Astrocyte (in vitro differentiated cells and primary cell): ENCODE measurements at regions not wholly inside any gene's neighbourhood (a gene's known extent, or its start where the extent isn't known, plus 50 kb on each side); places are given as distances from the start of the nearest gene placed in this dataset.

Experiments
- DNase-seq: peaks from one replicate; pipeline ENCODE4 v3.0.0-alpha.2; 2010; ENCODE audit warnings: low read depth
- FAIRE-seq: peaks from 2 replicates; lab custom pipeline; 2011; peaks lifted over from hg19 to GRCh38; lab: Jason Lieb, UNC
- H2AFZ ChIP-seq: 2 replicates; pipeline ENCODE4 v1.6.0; 2012; ENCODE audit warnings: low read depth, low read length, inconsistent platforms
- H3K27ac ChIP-seq: 2 replicates; pipeline ENCODE4 v1.5.1; 2011; ENCODE audit warnings: low read depth, low read length, inconsistent platforms
- H3K27me3 ChIP-seq: 2 replicates; pipeline ENCODE4 v1.6.0; 2011; ENCODE audit warnings: low read length, inconsistent platforms; ENCODE audit not compliant: insufficient read depth
- H3K36me3 ChIP-seq: 2 replicates; pipeline ENCODE4 v1.5.1; 2011; ENCODE audit warnings: low read length, inconsistent platforms; ENCODE audit not compliant: insufficient read depth
- H3K4me1 ChIP-seq: 2 replicates; pipeline ENCODE4 v1.5.1; 2011; ENCODE audit warnings: low read length, inconsistent platforms; ENCODE audit not compliant: insufficient read depth
- H3K4me2 ChIP-seq: 2 replicates; pipeline ENCODE4 v1.6.0; 2012; ENCODE audit warnings: low read length, inconsistent platforms
- H3K4me3 ChIP-seq: 2 replicates; pipeline ENCODE4 v1.5.1; 2011; ENCODE audit warnings: low read depth, mild to moderate bottlenecking, low read length, inconsistent platforms; ENCODE audit not compliant: insufficient read depth
- H3K79me2 ChIP-seq: 2 replicates; pipeline ENCODE4 v1.6.0; 2012; ENCODE audit warnings: mild to moderate bottlenecking, low read length, inconsistent platforms; ENCODE audit not compliant: insufficient read depth
- H3K9ac ChIP-seq: 2 replicates; pipeline ENCODE4 v1.6.0; 2012; ENCODE audit warnings: mild to moderate bottlenecking, low read length, inconsistent platforms
- H3K9me3 ChIP-seq: 2 replicates; pipeline ENCODE4 v1.5.1; 2012; ENCODE audit warnings: low read depth, mild to moderate bottlenecking, low read length, inconsistent platforms; ENCODE audit not compliant: insufficient read depth
- H4K20me1 ChIP-seq: 2 replicates; pipeline ENCODE4 v1.6.0; 2012; ENCODE audit warnings: low read length, inconsistent platforms; ENCODE audit not compliant: insufficient read depth
- H3K27ac Mint-ChIP-seq: one replicate; pipeline ENCODE4 v1.8.0; 2021; ENCODE audit warnings: mild to moderate bottlenecking, mixed read lengths; ENCODE audit not compliant: unreplicated experiment
- H3K27me3 Mint-ChIP-seq: one replicate; pipeline ENCODE4 v1.8.0; 2021; ENCODE audit warnings: low read depth, mixed read lengths; ENCODE audit not compliant: unreplicated experiment
- H3K36me3 Mint-ChIP-seq: one replicate; pipeline ENCODE4 v1.8.0; 2021; ENCODE audit warnings: low read depth, mixed read lengths; ENCODE audit not compliant: unreplicated experiment
- H3K4me1 Mint-ChIP-seq: one replicate; pipeline ENCODE4 v1.8.0; 2021; ENCODE audit warnings: low read depth, mixed read lengths; ENCODE audit not compliant: unreplicated experiment
- H3K4me3 Mint-ChIP-seq: one replicate; pipeline ENCODE4 v1.8.0; 2021; ENCODE audit warnings: mild to moderate bottlenecking, moderate library complexity, mixed read lengths; ENCODE audit not compliant: unreplicated experiment
- H3K9me3 Mint-ChIP-seq: one replicate; pipeline ENCODE4 v1.8.0; 2021; ENCODE audit warnings: mild to moderate bottlenecking, mixed read lengths; ENCODE audit not compliant: unreplicated experiment
- CTCF ChIP-seq: IDR thresholded peaks from 2 replicates; pipeline ENCODE4 v1.5.1; 2011; ENCODE audit warnings: low read depth, mild to moderate bottlenecking, inconsistent platforms, low read length, moderate library complexity; ENCODE audit not compliant: insufficient read depth
- EZH2 ChIP-seq: IDR thresholded peaks from 2 replicates; pipeline ENCODE4 v1.6.1; 2012; ENCODE audit warnings: mild to moderate bottlenecking, low read length, inconsistent platforms; ENCODE audit not compliant: insufficient read depth

- Histone ChIP-seq H4K20me1 (no peaks in the 10 kb centered on the region), H3K9ac (no peak overlapping the region), H3K4me1 (peaks cover 20% of the 10 kb centered on the region), H3K27ac (no peak overlapping the region), H3K9me3 (no peaks in the 10 kb centered on the region), H3K79me2 (no peaks in the 10 kb centered on the region), H3K36me3 (no peaks in the 10 kb centered on the region), H3K27me3 (no peaks in the 10 kb centered on the region), H3K4me3 (no peak overlapping the region), H3K4me2 (peak overlapping the region; percentile 11), H2AFZ (no peak overlapping the region)
- Mint-ChIP-seq H3K4me1 (peaks cover 36% of the 10 kb centered on the region), H3K9me3 (no peaks in the 10 kb centered on the region), H3K27me3 (no peaks in the 10 kb centered on the region), H3K4me3 (no peak overlapping the region), H3K36me3 (no peaks in the 10 kb centered on the region), H3K27ac (peak overlapping the region; percentile 95)
- DNase-seq, result peak; percentile 51
- no peak for FAIRE-seq
- TF ChIP-seq CTCF (no peak), EZH2 (no peak)
These were observed 191.4 kb downstream of the TENT5A start for GRCh38 chr6:81561071-81561564.

GRCh38 chr6:81557811-81558210, 194.7 kb downstream of the TENT5A start:
- DNase-seq, result no peak
- H3K27ac Mint-ChIP-seq, result no peak overlapping the region
- no peaks in the 10 kb centered on the region for H3K27me3 Mint-ChIP-seq
- Histone ChIP-seq H3K9me3 (no peaks in the 10 kb centered on the region), H3K4me1 (peaks cover 17% of the 10 kb centered on the region), H4K20me1 (no peaks in the 10 kb centered on the region), H2AFZ (no peak overlapping the region), H3K79me2 (no peaks in the 10 kb centered on the region), H3K36me3 (no peaks in the 10 kb centered on the region), H3K27ac (no peak overlapping the region), H3K4me2 (no peak overlapping the region), H3K9ac (no peak overlapping the region), H3K27me3 (no peaks in the 10 kb centered on the region), H3K4me3 (no peak overlapping the region)
- FAIRE-seq, result no peak
- H3K36me3 Mint-ChIP-seq, result no peaks in the 10 kb centered on the region
- peaks cover 28% of the 10 kb centered on the region for H3K4me1 Mint-ChIP-seq
- no peaks in the 10 kb centered on the region for H3K9me3 Mint-ChIP-seq
- no peak overlapping the region for H3K4me3 Mint-ChIP-seq
- TF ChIP-seq CTCF (no peak), EZH2 (no peak)

- Mint-ChIP-seq H3K4me1 (peaks cover 19% of the 10 kb centered on the region), H3K27me3 (no peaks in the 10 kb centered on the region), H3K4me3 (no peak overlapping the region), H3K9me3 (no peaks in the 10 kb centered on the region), H3K27ac (peak overlapping the region; percentile 26), H3K36me3 (no peaks in the 10 kb centered on the region)
- no peaks in the 10 kb centered on the region for H3K27me3 ChIP-seq
- H3K79me2 ChIP-seq, result no peaks in the 10 kb centered on the region
- TF ChIP-seq CTCF, result no peak
- no peak for TF ChIP-seq EZH2
- peak; percentile 55 for FAIRE-seq
- no peak overlapping the region for H3K4me2 ChIP-seq
- H4K20me1 ChIP-seq, result no peaks in the 10 kb centered on the region
- no peaks in the 10 kb centered on the region for H3K36me3 ChIP-seq
- H3K27ac ChIP-seq, result no peak overlapping the region
- peaks cover 8% of the 10 kb centered on the region for H3K4me1 ChIP-seq
- H3K4me3 ChIP-seq, result no peak overlapping the region
- no peaks in the 10 kb centered on the region for H3K9me3 ChIP-seq
- no peak overlapping the region for H3K9ac ChIP-seq
- no peak overlapping the region for H2AFZ ChIP-seq
- DNase-seq, result no peak
These were observed 195.9 kb downstream of the TENT5A start for GRCh38 chr6:81556551-81556950.
